GM12891 (cell line): ENCODE measurements at regions not wholly inside any gene's neighbourhood (a gene's known extent, or its start where the extent isn't known, plus 50 kb on each side); places are given as distances from the start of the nearest gene placed in this dataset.

Source experiments
- POLR2A ChIP-seq: IDR thresholded peaks from 2 replicates; pipeline ENCODE4 v1.6.1; 2011; ENCODE audit warnings: low read depth, low read length, control low read depth
- POLR2AphosphoS5 ChIP-seq: IDR thresholded peaks from 2 replicates; pipeline ENCODE4 v1.6.1; 2011; ENCODE audit warnings: low read depth, low read length, control low read depth
- POU2F2 ChIP-seq: IDR thresholded peaks from 2 replicates; pipeline ENCODE4 v1.6.1; 2011; ENCODE audit warnings: low read depth, mild to moderate bottlenecking, control low read depth, low read length, moderate library complexity
- SPI1 ChIP-seq: IDR thresholded peaks from 2 replicates; pipeline ENCODE4 v1.6.1; 2011; ENCODE audit warnings: low read depth, low read length, control low read depth
- TAF1 ChIP-seq: IDR thresholded peaks from 2 replicates; pipeline ENCODE4 v1.6.1; 2011; ENCODE audit warnings: low read depth, low read length, control low read depth

DNA sequence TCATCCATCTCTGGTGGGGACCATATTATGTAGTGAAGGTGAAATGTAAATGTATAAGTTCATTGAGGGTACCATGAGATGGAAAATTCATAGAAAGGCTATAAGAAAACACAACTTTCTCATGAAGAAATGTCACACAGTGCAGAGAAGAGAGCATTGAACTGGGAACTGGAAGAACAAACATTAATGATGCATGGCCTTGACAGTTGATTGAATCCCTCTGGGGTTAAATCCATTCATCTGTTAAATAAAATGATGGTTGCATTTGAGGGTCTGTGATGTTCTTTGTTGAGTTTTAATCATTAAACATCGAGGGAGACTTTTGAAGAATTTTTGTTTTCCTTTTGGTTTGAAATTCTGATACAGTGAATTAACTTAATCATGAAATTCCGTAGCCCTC lies 1401.4 kb downstream of the FAM181B start:
- TF ChIP-seq POLR2A (no peak), POLR2AphosphoS5 (no peak), TAF1 (no peak), POU2F2 (no peak), SPI1 (no peak)
